ENCODE measurements at regions not wholly inside any gene's neighbourhood (a gene's known extent, or its start where the extent isn't known, plus 50 kb on each side); places are given as distances from the start of the nearest gene placed in this dataset.

DNA sequence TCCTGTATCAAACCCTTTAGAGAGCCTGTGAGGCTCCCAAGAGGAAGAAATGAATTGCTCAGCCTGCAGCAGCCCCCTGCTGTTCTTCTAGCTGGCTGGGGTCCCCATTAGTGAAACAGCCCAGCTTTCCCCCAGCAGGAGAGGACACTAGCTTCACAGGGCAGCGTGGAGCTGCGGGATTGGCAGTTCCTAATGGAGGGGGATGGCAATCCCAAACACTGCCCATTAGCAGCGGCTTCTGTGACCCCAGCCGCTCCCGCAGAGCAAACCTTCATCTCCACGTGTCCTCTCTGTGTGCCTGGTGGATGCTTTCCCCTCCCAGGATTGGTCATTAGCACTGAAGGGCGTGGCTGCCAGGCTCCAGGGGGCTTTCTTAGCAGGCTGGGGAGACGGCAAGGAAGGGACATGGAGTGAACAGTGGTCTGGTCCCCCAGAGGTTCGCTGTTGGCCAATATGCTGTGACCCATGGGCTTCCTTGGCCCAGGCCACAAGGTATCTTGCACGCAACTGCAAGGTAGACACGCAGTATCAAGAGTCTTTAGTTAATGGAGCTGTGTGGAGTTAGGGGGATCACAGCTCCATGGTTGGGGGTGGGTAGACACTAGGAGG, 322.5 kb upstream of the ZMIZ1 start:
- TF ChIP-seq FOXK2 (IDR thresholded peaks at IDR 0.05) (no peak), SP1 (IDR thresholded peaks at IDR 0.05) (no peak)

Measured in HEK293T (cell line).